ENCODE measurements at regions not wholly inside any gene's neighbourhood (a gene's known extent, or its start where the extent isn't known, plus 50 kb on each side); places are given as distances from the start of the nearest gene placed in this dataset.

DNA sequence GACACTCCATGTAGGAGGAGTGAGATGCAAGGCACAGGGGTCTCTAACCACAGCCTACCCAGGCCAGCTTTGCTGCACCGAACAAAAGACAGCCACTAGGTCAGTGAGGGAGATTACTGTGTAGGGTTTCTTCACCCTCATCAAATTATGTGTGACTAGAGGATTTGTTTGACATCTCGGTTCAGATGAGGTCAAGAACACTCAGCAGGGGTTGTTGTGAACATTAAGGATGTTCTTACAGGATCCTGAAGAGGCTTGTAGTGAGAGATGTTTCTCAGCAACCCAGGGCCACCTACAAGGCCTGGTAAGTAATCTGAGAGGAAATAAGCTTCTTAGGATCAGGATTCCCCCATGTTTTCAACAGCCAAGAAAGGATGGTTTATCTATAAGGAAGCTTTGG, 202.1 kb downstream of the NXPE2 start:
- Histone ChIP-seq H3K27ac (no peak overlapping the region), H3K36me3 (no peaks in the 10 kb centered on the region), H3K4me3 (no peak overlapping the region), H3K4me1 (no peaks in the 10 kb centered on the region), H3K9me3 (no peaks in the 10 kb centered on the region), H3K27me3 (no peaks in the 10 kb centered on the region)
- TF ChIP-seq, protein P1, sequence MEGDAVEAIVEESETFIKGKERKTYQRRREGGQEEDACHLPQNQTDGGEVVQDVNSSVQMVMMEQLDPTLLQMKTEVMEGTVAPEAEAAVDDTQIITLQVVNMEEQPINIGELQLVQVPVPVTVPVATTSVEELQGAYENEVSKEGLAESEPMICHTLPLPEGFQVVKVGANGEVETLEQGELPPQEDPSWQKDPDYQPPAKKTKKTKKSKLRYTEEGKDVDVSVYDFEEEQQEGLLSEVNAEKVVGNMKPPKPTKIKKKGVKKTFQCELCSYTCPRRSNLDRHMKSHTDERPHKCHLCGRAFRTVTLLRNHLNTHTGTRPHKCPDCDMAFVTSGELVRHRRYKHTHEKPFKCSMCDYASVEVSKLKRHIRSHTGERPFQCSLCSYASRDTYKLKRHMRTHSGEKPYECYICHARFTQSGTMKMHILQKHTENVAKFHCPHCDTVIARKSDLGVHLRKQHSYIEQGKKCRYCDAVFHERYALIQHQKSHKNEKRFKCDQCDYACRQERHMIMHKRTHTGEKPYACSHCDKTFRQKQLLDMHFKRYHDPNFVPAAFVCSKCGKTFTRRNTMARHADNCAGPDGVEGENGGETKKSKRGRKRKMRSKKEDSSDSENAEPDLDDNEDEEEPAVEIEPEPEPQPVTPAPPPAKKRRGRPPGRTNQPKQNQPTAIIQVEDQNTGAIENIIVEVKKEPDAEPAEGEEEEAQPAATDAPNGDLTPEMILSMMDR (IDR thresholded peaks at IDR 0.05): no peak
- TF ChIP-seq POLR2AphosphoS5 (IDR thresholded peaks at IDR 0.05; ENCODE audit: insufficient read depth in 1 of 2, low read depth in 1 of 2) (no peak), POLR2A (IDR thresholded peaks at IDR 0.05) (no peak)
- intact Hi-C loops (cut with DNase I): no loop called here
- DNase-seq (ENCODE audit: extremely low spot score in 2 of 2): no peak

DNA sequence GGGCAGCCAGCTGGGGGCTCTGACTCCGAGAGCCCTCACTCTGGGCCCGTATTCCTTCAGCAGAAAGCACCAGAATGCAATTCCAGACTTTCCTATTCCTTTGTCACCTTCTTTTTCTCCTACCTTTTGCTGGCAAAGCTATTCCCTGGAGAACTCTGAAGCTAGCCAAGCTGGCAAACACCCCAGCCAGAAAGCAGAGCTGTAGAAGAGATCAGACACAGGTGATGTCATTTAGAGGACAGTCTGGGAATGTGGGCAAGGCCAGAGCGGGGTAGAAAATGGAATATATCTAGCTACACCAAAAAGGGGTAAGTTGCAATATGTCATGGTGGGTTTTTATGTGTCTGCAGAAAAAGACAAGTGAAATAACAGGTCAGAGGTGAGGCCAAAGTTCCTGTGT, 205.1 kb downstream of the NXPE2 start:
- no peak for DNase-seq (ENCODE audit: extremely low spot score in 2 of 2)
- intact Hi-C loops (cut with DNase I): no loop called here
- no peak overlapping the region for H3K27ac ChIP-seq
- no peaks in the 10 kb centered on the region for H3K27me3 ChIP-seq
- no peaks in the 10 kb centered on the region for H3K9me3 ChIP-seq
- no peaks in the 10 kb centered on the region for H3K4me1 ChIP-seq
- H3K36me3 ChIP-seq: no peaks in the 10 kb centered on the region
- TF ChIP-seq POLR2A (IDR thresholded peaks at IDR 0.05): no peak
- no peak for TF ChIP-seq POLR2AphosphoS5 (IDR thresholded peaks at IDR 0.05; ENCODE audit: insufficient read depth in 1 of 2, low read depth in 1 of 2)
- TF ChIP-seq, protein P1 (IDR thresholded peaks at IDR 0.05): no peak
- H3K4me3 ChIP-seq: no peak overlapping the region

DNA sequence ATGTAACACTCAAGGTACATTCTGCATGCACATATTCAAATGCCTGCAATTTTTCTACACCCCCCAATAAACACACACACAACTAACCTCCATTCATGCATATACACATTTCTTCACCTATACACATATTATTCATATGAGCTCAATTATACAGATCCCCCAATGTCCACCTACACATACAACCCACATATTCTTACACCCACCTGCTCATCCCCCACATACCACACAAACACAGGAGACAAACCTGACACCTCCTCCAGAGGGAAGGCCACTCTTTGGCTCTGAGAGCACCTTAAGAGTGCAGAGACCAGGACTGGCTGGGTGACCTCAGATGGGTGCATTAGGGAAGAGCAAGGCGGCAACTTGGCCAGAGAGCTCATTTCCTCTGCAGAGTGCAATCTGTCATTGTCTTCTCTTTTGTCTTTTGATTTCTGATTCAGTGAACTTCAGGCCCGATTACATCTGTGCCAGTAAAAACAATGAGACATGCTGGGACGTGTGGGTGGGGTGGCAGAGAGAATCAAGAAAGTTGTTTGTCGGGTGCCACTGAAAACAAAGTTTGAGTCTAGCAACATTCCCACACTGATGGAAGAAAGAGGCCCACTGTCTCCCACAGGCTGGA, 208.4 kb downstream of the NXPE2 start:
- intact Hi-C loops (cut with DNase I): no loop called here
- H3K4me3 ChIP-seq: no peak overlapping the region
- H3K27me3 ChIP-seq: no peaks in the 10 kb centered on the region
- H3K9me3 ChIP-seq: no peaks in the 10 kb centered on the region
- TF ChIP-seq POLR2A (IDR thresholded peaks at IDR 0.05) (no peak), POLR2AphosphoS5 (IDR thresholded peaks at IDR 0.05; ENCODE audit: insufficient read depth in 1 of 2, low read depth in 1 of 2) (no peak)
- TF ChIP-seq, protein P1 (IDR thresholded peaks at IDR 0.05): no peak
- H3K4me1 ChIP-seq: no peaks in the 10 kb centered on the region
- no peak for DNase-seq (ENCODE audit: extremely low spot score in 2 of 2)
- no peak overlapping the region for H3K27ac ChIP-seq
- no peaks in the 10 kb centered on the region for H3K36me3 ChIP-seq

DNA sequence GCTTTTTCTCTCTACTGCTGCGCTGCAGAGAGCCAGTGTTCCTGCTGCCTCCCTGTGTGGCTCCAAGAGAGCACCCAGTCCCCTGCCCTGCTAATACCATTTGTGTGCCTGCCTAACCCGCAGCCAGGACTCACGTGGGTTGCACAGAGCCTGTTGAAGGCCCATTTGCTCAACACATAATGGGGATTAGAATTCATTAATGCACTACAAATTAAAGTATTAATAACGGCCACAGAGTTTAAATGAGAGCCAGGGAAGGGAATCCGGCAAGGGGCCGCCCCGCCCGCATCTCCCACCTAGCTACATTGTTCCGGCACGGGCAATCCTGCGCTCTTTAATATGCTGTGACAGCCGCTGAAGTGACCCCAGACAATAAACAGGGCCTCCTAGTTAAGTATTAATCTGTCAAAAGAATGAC, 211.3 kb downstream of the NXPE2 start:
- intact Hi-C loops (cut with DNase I): no loop called here
- no peak for TF ChIP-seq POLR2AphosphoS5 (IDR thresholded peaks at IDR 0.05; ENCODE audit: insufficient read depth in 1 of 2, low read depth in 1 of 2)
- TF ChIP-seq, protein P1 (IDR thresholded peaks at IDR 0.05): no peak
- no peak for TF ChIP-seq POLR2A (IDR thresholded peaks at IDR 0.05)
- DNase-seq (ENCODE audit: extremely low spot score in 2 of 2): no peak
- Histone ChIP-seq H3K27ac (no peak overlapping the region), H3K27me3 (no peaks in the 10 kb centered on the region), H3K4me1 (no peaks in the 10 kb centered on the region), H3K4me3 (no peak overlapping the region), H3K36me3 (no peaks in the 10 kb centered on the region), H3K9me3 (no peaks in the 10 kb centered on the region)

DNA sequence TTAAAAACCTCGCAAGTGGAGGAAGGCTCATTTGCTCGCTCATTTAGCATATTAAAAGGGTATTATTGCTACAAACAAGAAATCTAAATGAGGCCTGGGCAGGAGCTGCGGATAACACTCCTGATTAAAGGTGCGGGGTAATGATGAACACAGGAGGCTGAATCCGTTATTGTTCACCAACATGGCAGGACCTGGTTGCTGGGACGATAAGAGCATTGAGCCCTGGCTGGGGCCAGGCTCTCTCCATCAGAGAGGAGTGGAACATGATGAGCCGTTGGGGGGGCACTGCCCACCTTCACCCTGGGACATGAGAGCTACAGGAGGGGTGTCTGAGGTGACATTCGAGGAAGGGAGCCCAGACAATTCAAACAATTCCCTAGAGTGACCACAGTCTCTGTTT, 211.7 kb downstream of the NXPE2 start:
- no peaks in the 10 kb centered on the region for H3K27me3 ChIP-seq
- no peak overlapping the region for H3K4me3 ChIP-seq
- TF ChIP-seq POLR2A (IDR thresholded peaks at IDR 0.05) (no peak), POLR2AphosphoS5 (IDR thresholded peaks at IDR 0.05; ENCODE audit: insufficient read depth in 1 of 2, low read depth in 1 of 2) (no peak)
- TF ChIP-seq, protein P1 (IDR thresholded peaks at IDR 0.05): no peak
- no peaks in the 10 kb centered on the region for H3K36me3 ChIP-seq
- H3K4me1 ChIP-seq: no peaks in the 10 kb centered on the region
- DNase-seq (ENCODE audit: extremely low spot score in 2 of 2): no peak
- intact Hi-C loops (cut with DNase I): no loop called here
- H3K9me3 ChIP-seq: no peaks in the 10 kb centered on the region
- no peak overlapping the region for H3K27ac ChIP-seq
